ENCODE measurements at regions not wholly inside any gene's neighbourhood (a gene's known extent, or its start where the extent isn't known, plus 50 kb on each side); places are given as distances from the start of the nearest gene placed in this dataset.

GRCh38 chr15:70226337-70226980 lies 128.7 kb upstream of the TLE3 start:
- no peak for DNase-seq (ENCODE audit: low spot score)

GRCh38 chr15:70225416-70225815 lies 127.7 kb upstream of the TLE3 start:
- no peak for DNase-seq (ENCODE audit: low spot score)

GRCh38 chr15:70222606-70223005 lies 124.9 kb upstream of the TLE3 start:
- no peak for DNase-seq (ENCODE audit: low spot score)

- no peak for DNase-seq (ENCODE audit: low spot score)
These were observed 122.9 kb upstream of the TLE3 start for GRCh38 chr15:70220490-70221096.

GRCh38 chr15:70219966-70220365 lies 122.2 kb upstream of the TLE3 start:
- DNase-seq (ENCODE audit: low spot score) = no peak

GRCh38 chr15:70219256-70219895 lies 121.7 kb upstream of the TLE3 start:
- no peak for DNase-seq (ENCODE audit: low spot score)

GRCh38 chr15:70217226-70218160 lies 119.8 kb upstream of the TLE3 start:
- no peak for DNase-seq (ENCODE audit: low spot score)

- no peak for DNase-seq (ENCODE audit: low spot score)
These were observed 118.2 kb upstream of the TLE3 start for GRCh38 chr15:70215951-70216350.

GRCh38 chr15:70214941-70215635 lies 117.4 kb upstream of the TLE3 start:
- no peak for DNase-seq (ENCODE audit: low spot score)

- no peak for DNase-seq (ENCODE audit: low spot score)
These were observed 116.6 kb upstream of the TLE3 start for GRCh38 chr15:70214276-70214675.

GRCh38 chr15:70213794-70214193 lies 116.1 kb upstream of the TLE3 start:
- DNase-seq (ENCODE audit: low spot score) = no peak

- no peak for DNase-seq (ENCODE audit: low spot score)
These were observed 115.2 kb upstream of the TLE3 start for GRCh38 chr15:70212963-70213315.

GRCh38 chr15:70212286-70212962 lies 114.7 kb upstream of the TLE3 start:
- DNase-seq (ENCODE audit: low spot score) = no peak

GRCh38 chr15:70210528-70210927 lies 112.8 kb upstream of the TLE3 start:
- no peak for DNase-seq (ENCODE audit: low spot score)

- DNase-seq (ENCODE audit: low spot score) = no peak
These were observed 112.4 kb upstream of the TLE3 start for GRCh38 chr15:70210076-70210475.

- DNase-seq (ENCODE audit: low spot score) = no peak
These were observed 111.8 kb upstream of the TLE3 start for GRCh38 chr15:70209499-70209898.

GRCh38 chr15:70208332-70208731 lies 110.6 kb upstream of the TLE3 start:
- no peak for DNase-seq (ENCODE audit: low spot score)

- no peak for DNase-seq (ENCODE audit: low spot score)
These were observed 109.0 kb upstream of the TLE3 start for GRCh38 chr15:70206668-70207067.

- DNase-seq (ENCODE audit: low spot score) = no peak
These were observed 106.9 kb upstream of the TLE3 start for GRCh38 chr15:70204652-70205051.

GRCh38 chr15:70203981-70204560 lies 106.4 kb upstream of the TLE3 start:
- no peak for DNase-seq (ENCODE audit: low spot score)

- no peak for DNase-seq (ENCODE audit: low spot score)
These were observed 105.0 kb upstream of the TLE3 start for GRCh38 chr15:70202756-70203155.
